ENCODE measurements at regions not wholly inside any gene's neighbourhood (a gene's known extent, or its start where the extent isn't known, plus 50 kb on each side); places are given as distances from the start of the nearest gene placed in this dataset.

DNA sequence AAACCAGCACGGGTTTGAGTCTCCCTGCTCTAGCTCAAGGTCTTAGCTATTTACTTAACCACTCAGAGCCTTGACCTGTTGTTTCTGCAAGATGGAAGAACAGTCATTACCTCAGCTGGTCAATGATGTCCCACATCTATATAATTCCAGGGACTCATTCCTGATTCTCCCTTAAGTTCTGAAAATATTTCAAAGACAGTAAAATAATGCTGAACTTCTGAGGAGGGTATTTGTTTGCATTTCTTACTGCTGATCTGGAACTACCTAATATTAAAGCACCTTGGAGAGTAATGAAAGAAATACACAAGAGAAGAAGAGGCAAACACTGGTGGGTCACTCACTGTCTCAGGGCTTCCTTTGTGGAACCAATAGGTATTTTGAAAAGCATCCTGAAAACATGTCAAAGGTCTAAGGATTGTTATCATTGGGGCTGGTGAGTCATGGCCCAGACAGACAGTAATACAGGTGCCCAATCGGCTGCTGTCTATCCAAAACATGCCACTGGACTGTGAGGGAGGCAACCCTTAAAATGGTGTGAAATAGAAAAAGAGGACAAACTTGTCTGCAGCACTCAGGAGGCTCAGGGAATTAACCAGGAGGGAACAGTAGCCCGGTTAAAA lies 88.7 kb upstream of the EGLN3 start (continued):
- TF ChIP-seq TBX2 (CRISPR knock-in tag; IDR thresholded peaks at IDR 0.05; ENCODE audit: borderline replicate concordance) (peak; percentile 34; the same call in 1 of the 2 replicates), PAWR (CRISPR knock-in tag; IDR thresholded peaks at IDR 0.05; ENCODE audit: borderline replicate concordance) (no peak), ARNTL (CRISPR knock-in tag; IDR thresholded peaks at IDR 0.05) (peak; percentile 62; the same call in 1 of the 2 replicates), NFKBIZ (CRISPR knock-in tag; IDR thresholded peaks at IDR 0.05) (peak; percentile 63; the same call in 1 of the 2 replicates), PLRG1 (conservative IDR thresholded peaks at IDR 0.05) (no peak), FOXO1 (CRISPR knock-in tag; IDR thresholded peaks at IDR 0.05) (peak; percentile 23; the same call in 1 of the 2 replicates), ZFAT (CRISPR knock-in tag; conservative IDR thresholded peaks at IDR 0.05) (no peak), EP300 (IDR thresholded peaks at IDR 0.05; ENCODE audit: low read depth in 2 of 2, low read length in 2 of 2) (no peak; a peak in 1 of 4 replicates), EP300 (CRISPR knock-in tag; IDR thresholded peaks at IDR 0.05; ENCODE audit: borderline replicate concordance) (peak; percentile 43; the same call in 1 of the 2 replicates), FOXA1 (IDR thresholded peaks at IDR 0.05) (no peak), FOXA1 (CRISPR knock-in tag; IDR thresholded peaks at IDR 0.05) (peak; percentile 76), MIER2 (CRISPR knock-in tag; IDR thresholded peaks at IDR 0.05) (no peak), KLF16 (CRISPR knock-in tag; IDR thresholded peaks at IDR 0.05) (peak in 1 of 2 experiments; percentile 19; a peak in 1 of 4 replicates), SAP130 (CRISPR knock-in tag; IDR thresholded peaks at IDR 0.05; ENCODE audit: low read depth) (0 out of 2 replicates have a peak, but pooled peaks have one; percentile 55), NR2F1 (CRISPR knock-in tag; IDR thresholded peaks at IDR 0.05) (peak in 1 of 2 experiments; percentile 67; a peak in 2 of 4 replicates)
- TF ChIP-seq, protein P1, sequence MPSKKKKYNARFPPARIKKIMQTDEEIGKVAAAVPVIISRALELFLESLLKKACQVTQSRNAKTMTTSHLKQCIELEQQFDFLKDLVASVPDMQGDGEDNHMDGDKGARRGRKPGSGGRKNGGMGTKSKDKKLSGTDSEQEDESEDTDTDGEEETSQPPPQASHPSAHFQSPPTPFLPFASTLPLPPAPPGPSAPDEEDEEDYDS (CRISPR knock-in tag; IDR thresholded peaks at IDR 0.05), result no peak; the same call in 1 of the 2 replicates
- TF ChIP-seq, protein P2, sequence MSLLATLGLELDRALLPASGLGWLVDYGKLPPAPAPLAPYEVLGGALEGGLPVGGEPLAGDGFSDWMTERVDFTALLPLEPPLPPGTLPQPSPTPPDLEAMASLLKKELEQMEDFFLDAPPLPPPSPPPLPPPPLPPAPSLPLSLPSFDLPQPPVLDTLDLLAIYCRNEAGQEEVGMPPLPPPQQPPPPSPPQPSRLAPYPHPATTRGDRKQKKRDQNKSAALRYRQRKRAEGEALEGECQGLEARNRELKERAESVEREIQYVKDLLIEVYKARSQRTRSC (CRISPR knock-in tag; IDR thresholded peaks at IDR 0.05; ENCODE audit: low read depth), result 0 out of 2 replicates have a peak, but pooled peaks have one; percentile 60
- TF ChIP-seq, protein P3, sequence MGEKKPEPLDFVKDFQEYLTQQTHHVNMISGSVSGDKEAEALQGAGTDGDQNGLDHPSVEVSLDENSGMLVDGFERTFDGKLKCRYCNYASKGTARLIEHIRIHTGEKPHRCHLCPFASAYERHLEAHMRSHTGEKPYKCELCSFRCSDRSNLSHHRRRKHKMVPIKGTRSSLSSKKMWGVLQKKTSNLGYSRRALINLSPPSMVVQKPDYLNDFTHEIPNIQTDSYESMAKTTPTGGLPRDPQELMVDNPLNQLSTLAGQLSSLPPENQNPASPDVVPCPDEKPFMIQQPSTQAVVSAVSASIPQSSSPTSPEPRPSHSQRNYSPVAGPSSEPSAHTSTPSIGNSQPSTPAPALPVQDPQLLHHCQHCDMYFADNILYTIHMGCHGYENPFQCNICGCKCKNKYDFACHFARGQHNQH (CRISPR knock-in tag; IDR thresholded peaks at IDR 0.05), result peak; percentile 84; the same call in 1 of the 2 replicates
- TF ChIP-seq, protein P4, sequence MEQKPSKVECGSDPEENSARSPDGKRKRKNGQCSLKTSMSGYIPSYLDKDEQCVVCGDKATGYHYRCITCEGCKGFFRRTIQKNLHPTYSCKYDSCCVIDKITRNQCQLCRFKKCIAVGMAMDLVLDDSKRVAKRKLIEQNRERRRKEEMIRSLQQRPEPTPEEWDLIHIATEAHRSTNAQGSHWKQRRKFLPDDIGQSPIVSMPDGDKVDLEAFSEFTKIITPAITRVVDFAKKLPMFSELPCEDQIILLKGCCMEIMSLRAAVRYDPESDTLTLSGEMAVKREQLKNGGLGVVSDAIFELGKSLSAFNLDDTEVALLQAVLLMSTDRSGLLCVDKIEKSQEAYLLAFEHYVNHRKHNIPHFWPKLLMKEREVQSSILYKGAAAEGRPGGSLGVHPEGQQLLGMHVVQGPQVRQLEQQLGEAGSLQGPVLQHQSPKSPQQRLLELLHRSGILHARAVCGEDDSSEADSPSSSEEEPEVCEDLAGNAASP (CRISPR knock-in tag; IDR thresholded peaks at IDR 0.05; ENCODE audit: borderline replicate concordance), result no peak
- TF ChIP-seq, protein P5, sequence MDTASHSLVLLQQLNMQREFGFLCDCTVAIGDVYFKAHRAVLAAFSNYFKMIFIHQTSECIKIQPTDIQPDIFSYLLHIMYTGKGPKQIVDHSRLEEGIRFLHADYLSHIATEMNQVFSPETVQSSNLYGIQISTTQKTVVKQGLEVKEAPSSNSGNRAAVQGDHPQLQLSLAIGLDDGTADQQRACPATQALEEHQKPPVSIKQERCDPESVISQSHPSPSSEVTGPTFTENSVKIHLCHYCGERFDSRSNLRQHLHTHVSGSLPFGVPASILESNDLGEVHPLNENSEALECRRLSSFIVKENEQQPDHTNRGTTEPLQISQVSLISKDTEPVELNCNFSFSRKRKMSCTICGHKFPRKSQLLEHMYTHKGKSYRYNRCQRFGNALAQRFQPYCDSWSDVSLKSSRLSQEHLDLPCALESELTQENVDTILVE (CRISPR knock-in tag; IDR thresholded peaks at IDR 0.05), result 0 out of 2 replicates have a peak, but pooled peaks have one; percentile 63
- TF ChIP-seq, protein P6, sequence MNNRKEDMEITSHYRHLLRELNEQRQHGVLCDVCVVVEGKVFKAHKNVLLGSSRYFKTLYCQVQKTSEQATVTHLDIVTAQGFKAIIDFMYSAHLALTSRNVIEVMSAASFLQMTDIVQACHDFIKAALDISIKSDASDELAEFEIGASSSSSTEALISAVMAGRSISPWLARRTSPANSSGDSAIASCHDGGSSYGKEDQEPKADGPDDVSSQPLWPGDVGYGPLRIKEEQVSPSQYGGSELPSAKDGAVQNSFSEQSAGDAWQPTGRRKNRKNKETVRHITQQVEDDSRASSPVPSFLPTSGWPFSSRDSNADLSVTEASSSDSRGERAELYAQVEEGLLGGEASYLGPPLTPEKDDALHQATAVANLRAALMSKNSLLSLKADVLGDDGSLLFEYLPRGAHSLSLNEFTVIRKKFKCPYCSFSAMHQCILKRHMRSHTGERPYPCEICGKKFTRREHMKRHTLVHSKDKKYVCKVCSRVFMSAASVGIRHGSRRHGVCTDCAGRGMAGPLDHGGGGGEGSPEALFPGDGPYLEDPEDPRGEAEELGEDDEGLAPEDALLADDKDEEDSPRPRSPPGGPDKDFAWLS (CRISPR knock-in tag; IDR thresholded peaks at IDR 0.05; ENCODE audit: borderline replicate concordance), result no peak

Data from HepG2 (cell line).